AG04450 (cell line): ENCODE measurements at regions not wholly inside any gene's neighbourhood (a gene's known extent, or its start where the extent isn't known, plus 50 kb on each side); places are given as distances from the start of the nearest gene placed in this dataset.

ENCODE experiments used
- CTCF ChIA-PET: fragments of 300-600, 350-600 bp; formaldehyde crosslinking; extraction: SDS; loops from one replicate; lab custom pipeline; 2022; ENCODE audit warnings: antibody characterized with exemption, inconsistent platforms; lab: Charles Lee
- POLR2A ChIA-PET: fragments of 350-600 bp; formaldehyde crosslinking; extraction: SDS; loops from one replicate; lab custom pipeline; 2021; ENCODE audit warnings: antibody characterized with exemption, inconsistent platforms; lab: Yijun Ruan, JAX
- DNase-seq: peaks from one replicate; pipeline ENCODE4 v3.0.0-alpha.2; 2011; ENCODE audit warnings: low read depth, low spot score
- H3K27ac ChIP-seq: one replicate; pipeline ENCODE4 v1.5.1; 2012; ENCODE audit warnings: low read depth, low read length, control low read depth
- H3K27me3 ChIP-seq: one replicate; pipeline ENCODE4 v1.6.0; 2012; ENCODE audit warnings: low read length; ENCODE audit not compliant: control insufficient read depth, insufficient read depth
- H3K4me3 ChIP-seq: 2 replicates; pipeline ENCODE4 v1.5.1; 2011; ENCODE audit warnings: mild to moderate bottlenecking, low read depth, low read length, control low read depth
- H3K9me3 ChIP-seq: 2 replicates; pipeline ENCODE4 v1.5.1; 2012; ENCODE audit warnings: low read length; ENCODE audit not compliant: control insufficient read depth, insufficient read depth
- TF ChIP-seq, protein P1 (sequence below): IDR thresholded peaks from 2 replicates; pipeline ENCODE4 v1.5.1; 2011; ENCODE audit warnings: low read depth, low read length, control low read depth, inconsistent platforms

DNA sequence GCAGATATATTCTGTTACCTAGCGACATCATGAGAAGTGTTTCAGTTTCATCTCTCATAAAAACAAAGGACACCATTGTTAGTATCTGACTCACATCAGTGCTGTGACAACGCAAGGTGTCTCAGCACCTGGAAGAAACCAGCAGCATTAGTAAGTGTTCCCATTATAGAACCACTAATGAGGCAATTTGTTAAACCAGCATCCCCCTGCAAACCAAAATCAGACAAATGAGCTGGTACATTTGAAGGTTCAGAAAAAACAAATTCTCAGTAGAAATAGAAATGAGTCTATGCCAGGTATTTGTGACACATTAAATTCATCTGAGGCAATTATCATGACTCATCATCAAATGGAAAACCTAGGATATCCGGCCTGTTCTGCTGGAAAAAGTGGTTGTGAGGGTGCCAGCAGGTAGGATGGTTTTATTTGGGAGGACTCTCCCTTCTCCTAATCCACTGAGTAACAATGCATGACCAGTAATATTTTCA lies 151.7 kb downstream of the TMEM200A start:
- H3K9me3 ChIP-seq = no peaks in the 10 kb centered on the region
- CTCF ChIA-PET = no interaction called here
- POLR2A ChIA-PET = no interaction called here
- TF ChIP-seq, protein P1, sequence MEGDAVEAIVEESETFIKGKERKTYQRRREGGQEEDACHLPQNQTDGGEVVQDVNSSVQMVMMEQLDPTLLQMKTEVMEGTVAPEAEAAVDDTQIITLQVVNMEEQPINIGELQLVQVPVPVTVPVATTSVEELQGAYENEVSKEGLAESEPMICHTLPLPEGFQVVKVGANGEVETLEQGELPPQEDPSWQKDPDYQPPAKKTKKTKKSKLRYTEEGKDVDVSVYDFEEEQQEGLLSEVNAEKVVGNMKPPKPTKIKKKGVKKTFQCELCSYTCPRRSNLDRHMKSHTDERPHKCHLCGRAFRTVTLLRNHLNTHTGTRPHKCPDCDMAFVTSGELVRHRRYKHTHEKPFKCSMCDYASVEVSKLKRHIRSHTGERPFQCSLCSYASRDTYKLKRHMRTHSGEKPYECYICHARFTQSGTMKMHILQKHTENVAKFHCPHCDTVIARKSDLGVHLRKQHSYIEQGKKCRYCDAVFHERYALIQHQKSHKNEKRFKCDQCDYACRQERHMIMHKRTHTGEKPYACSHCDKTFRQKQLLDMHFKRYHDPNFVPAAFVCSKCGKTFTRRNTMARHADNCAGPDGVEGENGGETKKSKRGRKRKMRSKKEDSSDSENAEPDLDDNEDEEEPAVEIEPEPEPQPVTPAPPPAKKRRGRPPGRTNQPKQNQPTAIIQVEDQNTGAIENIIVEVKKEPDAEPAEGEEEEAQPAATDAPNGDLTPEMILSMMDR = no peak
- no peak for DNase-seq
- H3K27me3 ChIP-seq = no peaks in the 10 kb centered on the region
- no peak overlapping the region for H3K4me3 ChIP-seq
- no peak overlapping the region for H3K27ac ChIP-seq

DNA sequence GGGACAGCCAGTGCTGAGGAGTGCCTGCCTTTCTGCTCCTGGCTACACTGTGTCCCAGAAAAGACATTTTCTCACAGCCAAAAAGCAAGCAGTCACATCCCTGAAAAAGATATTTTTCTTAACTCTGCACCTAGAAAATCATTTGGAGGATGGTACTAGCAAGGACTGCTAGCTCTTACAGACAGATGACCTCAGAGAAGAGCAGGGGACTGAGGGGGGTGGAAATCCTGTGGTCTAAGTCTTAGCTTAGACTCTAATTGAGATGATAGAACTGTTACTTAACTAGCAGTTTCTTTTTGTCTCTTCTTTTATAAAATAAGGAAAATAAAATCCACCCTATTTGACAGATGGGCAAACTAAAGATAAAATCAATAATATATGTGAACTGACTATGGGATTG lies 152.8 kb downstream of the TMEM200A start:
- Histone ChIP-seq H3K4me3 (no peak overlapping the region), H3K27me3 (no peaks in the 10 kb centered on the region), H3K9me3 (no peaks in the 10 kb centered on the region), H3K27ac (no peak overlapping the region)
- TF ChIP-seq, protein P1 = no peak
- no peak for DNase-seq
- ChIA-PET CTCF (no interaction called here), POLR2A (no interaction called here)

DNA sequence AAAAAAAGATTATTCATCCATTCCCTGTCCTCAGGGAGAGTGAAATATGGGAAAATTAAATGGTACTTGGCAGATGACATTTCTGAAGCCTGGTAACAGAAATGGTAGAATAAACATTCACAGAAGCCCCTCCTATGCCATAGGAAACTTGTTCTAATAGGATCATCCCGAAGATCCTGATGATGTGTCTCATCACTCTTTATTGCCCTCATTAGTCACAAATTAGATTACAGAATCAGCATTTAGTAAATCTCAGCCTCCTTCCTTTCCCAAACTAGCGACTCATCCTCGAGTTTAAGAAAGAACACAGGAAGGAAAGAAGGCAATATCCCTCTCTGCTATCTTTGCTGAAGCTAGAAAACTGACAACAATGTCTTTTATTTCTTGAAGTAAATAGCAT lies 154.4 kb downstream of the TMEM200A start:
- POLR2A ChIA-PET = no interaction called here
- no peak overlapping the region for H3K4me3 ChIP-seq
- TF ChIP-seq, protein P1 = no peak
- H3K9me3 ChIP-seq = no peaks in the 10 kb centered on the region
- no peak overlapping the region for H3K27ac ChIP-seq
- no peak for DNase-seq
- H3K27me3 ChIP-seq = no peaks in the 10 kb centered on the region
- CTCF ChIA-PET = no interaction called here

DNA sequence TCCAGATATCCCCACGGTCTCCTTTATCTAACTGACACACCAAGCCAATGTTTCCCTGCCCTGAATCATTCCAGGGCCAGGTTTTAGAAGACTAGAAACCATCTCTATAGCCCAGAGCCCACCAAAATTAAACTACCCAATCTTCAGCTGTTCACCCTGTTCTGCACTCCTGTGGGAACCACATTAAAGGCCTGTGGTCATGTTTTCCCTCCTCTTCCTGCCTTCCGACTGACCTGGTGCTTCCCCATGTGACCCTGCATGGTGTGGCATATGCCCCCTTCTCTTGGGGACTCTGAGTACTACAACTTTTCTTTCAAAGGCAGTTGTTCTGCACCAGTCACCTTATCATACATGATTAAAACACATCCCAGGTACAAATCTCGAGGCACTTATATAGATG lies 155.0 kb downstream of the TMEM200A start:
- H3K27me3 ChIP-seq = no peaks in the 10 kb centered on the region
- DNase-seq = no peak
- no peak overlapping the region for H3K27ac ChIP-seq
- H3K9me3 ChIP-seq = no peaks in the 10 kb centered on the region
- CTCF ChIA-PET = no interaction called here
- POLR2A ChIA-PET = no interaction called here
- no peak overlapping the region for H3K4me3 ChIP-seq
- TF ChIP-seq, protein P1 = no peak

DNA sequence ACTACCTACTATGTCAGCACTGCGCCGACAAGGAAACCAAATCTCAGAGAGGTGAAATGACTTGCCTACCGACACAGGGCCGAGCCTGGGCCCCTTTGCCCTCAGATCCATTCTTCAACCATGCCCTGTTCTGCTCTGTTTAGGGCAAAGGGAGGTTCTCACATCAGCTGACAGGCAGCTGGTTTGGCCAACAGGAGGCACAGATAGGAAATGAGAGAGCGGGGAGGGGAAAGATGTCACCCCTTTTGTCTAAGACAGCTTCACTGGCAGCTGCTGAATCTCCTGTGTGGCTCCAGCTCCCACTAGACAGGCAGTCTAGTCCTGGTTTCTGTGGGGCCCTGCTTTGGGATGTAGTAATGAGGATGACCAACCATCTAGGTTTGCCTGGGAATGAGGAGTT lies 158.7 kb downstream of the TMEM200A start:
- Histone ChIP-seq H3K4me3 (no peak overlapping the region), H3K9me3 (no peaks in the 10 kb centered on the region), H3K27ac (no peak overlapping the region), H3K27me3 (no peaks in the 10 kb centered on the region)
- ChIA-PET CTCF (no interaction called here), POLR2A (no interaction called here)
- TF ChIP-seq, protein P1 = no peak
- DNase-seq = no peak
